ENCODE measurements at regions not wholly inside any gene's neighbourhood (a gene's known extent, or its start where the extent isn't known, plus 50 kb on each side); places are given as distances from the start of the nearest gene placed in this dataset.
"Not testable (repeated sequence)": the region's sequence is repeated elsewhere in the genome, so short reads cannot be mapped to it uniquely, and the experiment has no call there.

GRCh38 chr3:110887176-110887575 is 184.4 kb upstream of the NECTIN3 start:
- no peak for DNase-seq (ENCODE audit: low read depth)
- no peak overlapping the region for H3K4me3 ChIP-seq (ENCODE audit: low read depth, low read length)
- TF ChIP-seq CTCF (IDR thresholded peaks at IDR 0.05; ENCODE audit: low read depth, low read length, missing control alignments) = no peak

- H3K4me3 ChIP-seq (ENCODE audit: low read depth, low read length); DNase-seq (ENCODE audit: low read depth): not testable (repeated sequence)
Measured at GRCh38 chr3:110888625-110889375, 182.8 kb upstream of the NECTIN3 start.

GRCh38 chr3:110889376-110889699 is 182.3 kb upstream of the NECTIN3 start:
- not testable (repeated sequence) for DNase-seq (ENCODE audit: low read depth); H3K4me3 ChIP-seq (ENCODE audit: low read depth, low read length)

- DNase-seq (ENCODE audit: low read depth) = no peak
- no peak overlapping the region for H3K4me3 ChIP-seq (ENCODE audit: low read depth, low read length)
- no peak for TF ChIP-seq CTCF (IDR thresholded peaks at IDR 0.05; ENCODE audit: low read depth, low read length, missing control alignments)
Measured at GRCh38 chr3:110894574-110894973, 177.0 kb upstream of the NECTIN3 start.

GRCh38 chr3:110895054-110895453 is 176.6 kb upstream of the NECTIN3 start:
- no peak overlapping the region for H3K4me3 ChIP-seq (ENCODE audit: low read depth, low read length)
- no peak for DNase-seq (ENCODE audit: low read depth)
- TF ChIP-seq CTCF (IDR thresholded peaks at IDR 0.05; ENCODE audit: low read depth, low read length, missing control alignments) = no peak

GRCh38 chr3:110897046-110897445 is 174.6 kb upstream of the NECTIN3 start:
- H3K4me3 ChIP-seq (ENCODE audit: low read depth, low read length) = no peak overlapping the region
- TF ChIP-seq CTCF (IDR thresholded peaks at IDR 0.05; ENCODE audit: low read depth, low read length, missing control alignments) = no peak
- DNase-seq (ENCODE audit: low read depth) = no peak

- TF ChIP-seq CTCF (IDR thresholded peaks at IDR 0.05; ENCODE audit: low read depth, low read length, missing control alignments) = no peak
- DNase-seq (ENCODE audit: low read depth) = no peak
- H3K4me3 ChIP-seq (ENCODE audit: low read depth, low read length) = no peak overlapping the region
Measured at GRCh38 chr3:110900576-110900975, 171.0 kb upstream of the NECTIN3 start.

- TF ChIP-seq CTCF (IDR thresholded peaks at IDR 0.05; ENCODE audit: low read depth, low read length, missing control alignments) = no peak
- DNase-seq (ENCODE audit: low read depth) = no peak
- no peak overlapping the region for H3K4me3 ChIP-seq (ENCODE audit: low read depth, low read length)
Measured at GRCh38 chr3:110901536-110901935, 170.1 kb upstream of the NECTIN3 start.

All from GM12864 (cell line).